Activated T-cell treated with anti-CD3 and anti-CD28 coated beads for 24 hours (primary cell): ENCODE measurements at regions not wholly inside any gene's neighbourhood (a gene's known extent, or its start where the extent isn't known, plus 50 kb on each side); places are given as distances from the start of the nearest gene placed in this dataset.
A peak's percentile ranks its signal among the peaks of the same experiment; 100 is the strongest.
"Not testable (repeated sequence)": the region's sequence is repeated elsewhere in the genome, so short reads cannot be mapped to it uniquely, and the experiment has no call there.

Experiments
- DNase-seq: peaks from one replicate; pipeline ENCODE4 v3.0.0-alpha.2; 2020; ENCODE audit warnings: low read depth

- no peak for DNase-seq
These were observed 447.0 kb upstream of the ID2 start for GRCh38 chr2:8234757-8235374.

GRCh38 chr2:8235419-8235818 lies 446.4 kb upstream of the ID2 start:
- no peak for DNase-seq

- DNase-seq = no peak
These were observed 445.5 kb upstream of the ID2 start for GRCh38 chr2:8236391-8236790.

GRCh38 chr2:8238521-8239230 lies 443.2 kb upstream of the ID2 start:
- no peak for DNase-seq

GRCh38 chr2:8239531-8240088 lies 442.2 kb upstream of the ID2 start:
- DNase-seq = peak; percentile 24

- no peak for DNase-seq
These were observed 440.5 kb upstream of the ID2 start for GRCh38 chr2:8241317-8241716.

- DNase-seq = no peak
These were observed 439.1 kb upstream of the ID2 start for GRCh38 chr2:8242739-8243138.

GRCh38 chr2:8243748-8244400 lies 438.0 kb upstream of the ID2 start:
- no peak for DNase-seq

- DNase-seq = no peak
These were observed 437.2 kb upstream of the ID2 start for GRCh38 chr2:8244639-8245038.

- no peak for DNase-seq
These were observed 435.7 kb upstream of the ID2 start for GRCh38 chr2:8246137-8246536.

- no peak for DNase-seq
These were observed 433.8 kb upstream of the ID2 start for GRCh38 chr2:8247905-8248622.

GRCh38 chr2:8248623-8248957 lies 433.3 kb upstream of the ID2 start:
- DNase-seq = no peak

- no peak for DNase-seq
These were observed 432.7 kb upstream of the ID2 start for GRCh38 chr2:8249141-8249540.

GRCh38 chr2:8249769-8250168 lies 432.1 kb upstream of the ID2 start:
- no peak for DNase-seq

GRCh38 chr2:8250290-8250689 lies 431.6 kb upstream of the ID2 start:
- not testable (repeated sequence) for DNase-seq

GRCh38 chr2:8251291-8251690 lies 430.6 kb upstream of the ID2 start:
- no peak for DNase-seq

- DNase-seq = no peak
These were observed 430.0 kb upstream of the ID2 start for GRCh38 chr2:8251856-8252255.

- DNase-seq = no peak
These were observed 428.7 kb upstream of the ID2 start for GRCh38 chr2:8252997-8253694.

- no peak for DNase-seq
These were observed 428.1 kb upstream of the ID2 start for GRCh38 chr2:8253781-8254180.

GRCh38 chr2:8254214-8254613 lies 427.6 kb upstream of the ID2 start:
- DNase-seq = not testable (repeated sequence)

GRCh38 chr2:8254791-8255447 lies 426.9 kb upstream of the ID2 start:
- no peak for DNase-seq

GRCh38 chr2:8255448-8255800 lies 426.4 kb upstream of the ID2 start:
- DNase-seq = no peak
